Endothelial cell of umbilical vein (primary cell): ENCODE measurements at regions not wholly inside any gene's neighbourhood (a gene's known extent, or its start where the extent isn't known, plus 50 kb on each side); places are given as distances from the start of the nearest gene placed in this dataset.

Experiments
- BruUV-seq: library from RNA; stranded (reverse); fragments of 400-500 nt; replicated peaks from 2 replicates; lab custom pipeline; 2021; lab: Mats Ljungman, UMichigan
- CTCF ChIA-PET: fragments of 300-600, 350-600 bp; sonication (Branson Sonifier 250); formaldehyde crosslinking; loops from one replicate; lab custom pipeline; 2021; ENCODE audit warnings: antibody characterized with exemption, inconsistent platforms; lab: Charles Lee
- POLR2A ChIA-PET: fragments of 300-600, 350-600 bp; sonication (Branson Sonifier 250); formaldehyde crosslinking; loops from one replicate; lab custom pipeline; 2021; ENCODE audit warnings: antibody characterized with exemption, inconsistent platforms; lab: Charles Lee
- DNase-seq: peaks from one replicate; pipeline ENCODE4 v3.0.0-alpha.2; 2011; ENCODE audit warnings: low read depth, low spot score
- FAIRE-seq: peaks from 2 replicates; lab custom pipeline; 2011; peaks lifted over from hg19 to GRCh38; lab: Jason Lieb, UNC
- H2AFZ ChIP-seq: 2 replicates; pipeline ENCODE4 v1.6.0; 2012; ENCODE audit warnings: low read depth, low read length, control low read depth, inconsistent platforms
- H3K27ac ChIP-seq: 2 replicates; pipeline ENCODE4 v1.5.1; 2011; ENCODE audit warnings: low read depth, mild to moderate bottlenecking, control low read depth, low read length, moderate library complexity; ENCODE audit not compliant: insufficient read depth
- H3K27me3 ChIP-seq, 2 experiments: 2 replicates each; pipeline versions ENCODE4 v1.6.0 to v1.6.1; 2011; ENCODE audit warnings: low read length in 2 of 2, mixed read lengths in 1 of 2; ENCODE audit not compliant: control insufficient read depth in 2 of 2, insufficient read depth in 2 of 2
- H3K36me3 ChIP-seq, 2 experiments: 2 replicates in 1 of 2; 3 replicates in 1 of 2; pipeline ENCODE4 v1.5.1; 2011; ENCODE audit warnings: low read length in 2 of 2, mild to moderate bottlenecking in 1 of 2, moderate library complexity in 1 of 2; ENCODE audit not compliant: control insufficient read depth in 2 of 2, insufficient read depth in 2 of 2; ENCODE audit errors: extremely low read depth in 1 of 2
- H3K4me1 ChIP-seq: 3 replicates; pipeline ENCODE4 v1.5.1; 2011; ENCODE audit warnings: mild to moderate bottlenecking, low read length; ENCODE audit not compliant: control insufficient read depth, insufficient read depth; ENCODE audit errors: extremely low read depth
- H3K4me2 ChIP-seq: 2 replicates; pipeline ENCODE4 v1.6.1; 2011; ENCODE audit warnings: low read length, control low read depth, mixed read lengths; ENCODE audit not compliant: insufficient read depth
- H3K4me3 ChIP-seq, 3 experiments: fragments of 200-600 bp in 1 of 3; sonication (generic), shearing (Covaris generic) in 1 of 3; replicated peaks in 1 of 3; 2 replicates each; pipeline ENCODE4 v1.5.1; 2011 to 2016; ENCODE audit warnings: control low read depth in 3 of 3, low read length in 3 of 3, mild to moderate bottlenecking in 2 of 3, inconsistent platforms in 1 of 3, low read depth in 1 of 3, moderate library complexity in 1 of 3; ENCODE audit not compliant: insufficient read depth in 1 of 3
- H3K79me2 ChIP-seq: 2 replicates; pipeline ENCODE4 v1.6.0; 2012; ENCODE audit warnings: low read length, inconsistent platforms; ENCODE audit not compliant: control insufficient read depth, insufficient read depth
- H3K9ac ChIP-seq: replicated peaks from 2 replicates; pipeline ENCODE3; 2011; ENCODE audit warnings: low read length, control low read depth; ENCODE audit not compliant: insufficient read depth; ENCODE audit errors: extremely low read depth
- H3K9me1 ChIP-seq: replicated peaks from 3 replicates; pipeline ENCODE4 v1.6.0; 2011; ENCODE audit warnings: mild to moderate bottlenecking, low read length; ENCODE audit not compliant: control insufficient read depth, insufficient read depth; ENCODE audit errors: extremely low read depth
- H3K9me3 ChIP-seq: replicated peaks from 2 replicates; pipeline ENCODE4 v1.5.1; 2012; ENCODE audit warnings: low read length, inconsistent platforms; ENCODE audit not compliant: control insufficient read depth, insufficient read depth
- H4K20me1 ChIP-seq: replicated peaks from 2 replicates; pipeline ENCODE3; 2011; ENCODE audit warnings: mild to moderate bottlenecking, low read length; ENCODE audit not compliant: control insufficient read depth, insufficient read depth; ENCODE audit errors: extremely low read depth
- EZH2 ChIP-seq: IDR thresholded peaks from 2 replicates; pipeline ENCODE4 v1.6.1; 2012; ENCODE audit warnings: borderline replicate concordance, low read depth, mild to moderate bottlenecking, moderate library complexity, low read length, inconsistent platforms; ENCODE audit not compliant: severe bottlenecking
- FOS ChIP-seq: IDR thresholded peaks from 2 replicates; pipeline ENCODE4 v1.6.1; 2011; ENCODE audit warnings: mild to moderate bottlenecking, low read length, moderate library complexity, borderline replicate concordance; ENCODE audit not compliant: insufficient read depth
- GATA2 ChIP-seq: IDR thresholded peaks from 2 replicates; pipeline ENCODE4 v1.7.0; 2011; ENCODE audit warnings: low read depth, mild to moderate bottlenecking, moderate library complexity, mixed read lengths, low read length; ENCODE audit not compliant: insufficient read length, insufficient read depth
- JUN ChIP-seq: IDR thresholded peaks from 2 replicates; pipeline ENCODE4 v1.6.1; 2011; ENCODE audit warnings: borderline replicate concordance, low read depth; ENCODE audit not compliant: insufficient read length, insufficient read depth
- MYC ChIP-seq: IDR thresholded peaks from one replicate; pipeline ENCODE4 v1.6.1; 2011; ENCODE audit warnings: mild to moderate bottlenecking, low read depth, low read length
- POLR2A ChIP-seq: IDR thresholded peaks from 2 replicates; pipeline ENCODE4 v1.6.1; 2012; ENCODE audit warnings: low read depth, mild to moderate bottlenecking, control low read depth, low read length
- POLR2AphosphoS5 ChIP-seq: IDR thresholded peaks from 2 replicates; pipeline ENCODE4 v1.6.1; 2012; ENCODE audit warnings: low read depth, mild to moderate bottlenecking, control low read depth, low read length, moderate library complexity; ENCODE audit not compliant: insufficient read depth
- dilution Hi-C: fragments of 300-500 bp; cut with MboI; formaldehyde crosslinking; loops from one replicate; pipeline ENCODE4 v1.15.0; 2019; ENCODE audit warnings: low sequenced_read_pairs; ENCODE audit not compliant: extremely low pct_ligation_motif_present
- intact Hi-C: fragments of 100-400 bp; cut with micrococcal nuclease; formaldehyde crosslinking; loops from one replicate; pipeline ENCODE4 v1.10.0; 2022
- TF ChIP-seq, protein P1 (sequence below), 2 donors: IDR thresholded peaks; 1 replicate in 1 of 2; 2 replicates in 1 of 2; pipeline ENCODE4 v1.5.1; 2011; ENCODE audit warnings: low read length in 2 of 2, mild to moderate bottlenecking in 2 of 2, moderate library complexity in 2 of 2, control low read depth in 1 of 2, inconsistent platforms in 1 of 2, low read depth in 1 of 2; ENCODE audit not compliant: insufficient read depth in 1 of 2; ENCODE audit errors: extremely low read depth in 1 of 2
- TF ChIP-seq, protein P2 (sequence below): IDR thresholded peaks from 2 replicates; pipeline ENCODE4 v1.6.1; 2011; ENCODE audit not compliant: insufficient read depth, insufficient read length

DNA sequence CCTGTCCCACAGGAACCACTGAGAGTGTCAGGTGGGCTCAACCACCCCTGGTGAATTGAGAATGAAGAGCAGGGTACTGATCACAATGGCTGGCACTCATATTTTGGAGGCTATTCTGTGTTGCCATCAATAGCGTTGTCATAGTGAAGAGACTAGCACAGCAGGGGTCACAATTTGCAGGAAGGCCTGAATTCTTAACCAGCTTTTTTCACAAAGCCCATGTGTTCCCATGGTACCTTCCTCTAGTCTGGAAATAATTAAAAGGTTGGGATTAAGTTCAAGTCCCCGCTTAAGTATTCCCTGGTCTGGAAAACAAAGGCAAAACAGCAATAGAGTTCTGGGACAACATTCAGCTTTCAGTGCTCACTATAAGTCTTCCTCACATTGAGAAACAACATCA is 1051.7 kb downstream of the C4orf33 start:
- Histone ChIP-seq H3K4me3 (no peak overlapping the region), H2AFZ (no peak overlapping the region), H3K79me2 (no peaks in the 10 kb centered on the region), H3K9me1 (no peaks in the 10 kb centered on the region), H3K9ac (no peak overlapping the region), H3K4me1 (no peaks in the 10 kb centered on the region), H3K27ac (no peak overlapping the region), H3K4me2 (no peak overlapping the region), H3K36me3 (no peaks in the 10 kb centered on the region), H3K27me3 (no peaks in the 10 kb centered on the region), H4K20me1 (no peaks in the 10 kb centered on the region), H3K9me3 (no peaks in the 10 kb centered on the region)
- no TSS peak for BruUV-seq
- TF ChIP-seq POLR2AphosphoS5, result no peak
- no peak for TF ChIP-seq FOS
- TF ChIP-seq POLR2A, result no peak
- TF ChIP-seq, protein P1, sequence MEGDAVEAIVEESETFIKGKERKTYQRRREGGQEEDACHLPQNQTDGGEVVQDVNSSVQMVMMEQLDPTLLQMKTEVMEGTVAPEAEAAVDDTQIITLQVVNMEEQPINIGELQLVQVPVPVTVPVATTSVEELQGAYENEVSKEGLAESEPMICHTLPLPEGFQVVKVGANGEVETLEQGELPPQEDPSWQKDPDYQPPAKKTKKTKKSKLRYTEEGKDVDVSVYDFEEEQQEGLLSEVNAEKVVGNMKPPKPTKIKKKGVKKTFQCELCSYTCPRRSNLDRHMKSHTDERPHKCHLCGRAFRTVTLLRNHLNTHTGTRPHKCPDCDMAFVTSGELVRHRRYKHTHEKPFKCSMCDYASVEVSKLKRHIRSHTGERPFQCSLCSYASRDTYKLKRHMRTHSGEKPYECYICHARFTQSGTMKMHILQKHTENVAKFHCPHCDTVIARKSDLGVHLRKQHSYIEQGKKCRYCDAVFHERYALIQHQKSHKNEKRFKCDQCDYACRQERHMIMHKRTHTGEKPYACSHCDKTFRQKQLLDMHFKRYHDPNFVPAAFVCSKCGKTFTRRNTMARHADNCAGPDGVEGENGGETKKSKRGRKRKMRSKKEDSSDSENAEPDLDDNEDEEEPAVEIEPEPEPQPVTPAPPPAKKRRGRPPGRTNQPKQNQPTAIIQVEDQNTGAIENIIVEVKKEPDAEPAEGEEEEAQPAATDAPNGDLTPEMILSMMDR (IDR thresholded peaks at IDR 0.05; ENCODE audit: extremely low read depth in 1 of 2, insufficient read depth in 1 of 2, low read depth in 1 of 2, low read length in 2 of 2), result no peak
- TF ChIP-seq MYC, result no peak
- no peak for TF ChIP-seq EZH2
- no peak for TF ChIP-seq JUN
- TF ChIP-seq, protein P2, sequence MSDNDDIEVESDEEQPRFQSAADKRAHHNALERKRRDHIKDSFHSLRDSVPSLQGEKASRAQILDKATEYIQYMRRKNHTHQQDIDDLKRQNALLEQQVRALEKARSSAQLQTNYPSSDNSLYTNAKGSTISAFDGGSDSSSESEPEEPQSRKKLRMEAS, result no peak
- no peak for TF ChIP-seq GATA2
- ChIA-PET POLR2A (no interaction called here), CTCF (no interaction called here)
- intact Hi-C loops, result no loop called here
- FAIRE-seq, result no peak
- DNase-seq, result no peak
- dilution Hi-C loops, result no loop called here
